HL-60 (cell line): ENCODE measurements at regions not wholly inside any gene's neighbourhood (a gene's known extent, or its start where the extent isn't known, plus 50 kb on each side); places are given as distances from the start of the nearest gene placed in this dataset.
"Not testable (repeated sequence)": the region's sequence is repeated elsewhere in the genome, so short reads cannot be mapped to it uniquely, and the experiment has no call there.

Experiments
- DNase-seq, 2 experiments: peaks; one replicate each; pipeline ENCODE4 v3.0.0-alpha.2; 2010 to 2020; ENCODE audit warnings: low read depth in 1 of 2, low spot score in 1 of 2
- H3K27ac ChIP-seq: fragments of 250-450 bp; sonication (Bioruptor Pico); replicated peaks from 2 replicates; pipeline ENCODE4 v1.5.1; 2020; ENCODE audit warnings: mild to moderate bottlenecking, moderate library complexity
- H3K27me3 ChIP-seq: fragments of 250-450 bp; sonication (Bioruptor Pico); 2 replicates; pipeline ENCODE4 v1.5.1; 2021; ENCODE audit warnings: mild to moderate bottlenecking, moderate library complexity; ENCODE audit not compliant: insufficient read depth, poor library complexity, severe bottlenecking
- H3K4me3 ChIP-seq: replicated peaks from 2 replicates; pipeline ENCODE4 v1.5.1; 2011; ENCODE audit warnings: mild to moderate bottlenecking, control low read depth, low read length; ENCODE audit not compliant: insufficient read depth
- CTCF ChIP-seq: IDR thresholded peaks from one replicate; pipeline ENCODE4 v1.5.1; 2011; ENCODE audit warnings: low read length, control low read depth, inconsistent platforms; ENCODE audit not compliant: insufficient read depth
- GABPA ChIP-seq: IDR thresholded peaks from 2 replicates; pipeline ENCODE4 v1.6.1; 2012; ENCODE audit warnings: low read depth
- POLR2AphosphoS5 ChIP-seq: IDR thresholded peaks from 2 replicates; pipeline ENCODE4 v1.6.1; 2012; ENCODE audit warnings: low read depth
- SPI1 ChIP-seq: IDR thresholded peaks from 2 replicates; pipeline ENCODE4 v1.6.1; 2012; ENCODE audit warnings: low read depth, mild to moderate bottlenecking, borderline replicate concordance
- TF ChIP-seq, protein P1 (sequence below): IDR thresholded peaks from 2 replicates; pipeline ENCODE4 v1.6.1; 2012; ENCODE audit warnings: low read depth; ENCODE audit not compliant: insufficient replicate concordance

GRCh38 chr3:162702768-162703385, 1206.3 kb downstream of the OTOL1 start:
- no peak overlapping the region for H3K27ac ChIP-seq
- no peak for TF ChIP-seq GABPA
- TF ChIP-seq SPI1: no peak
- TF ChIP-seq, protein P1, sequence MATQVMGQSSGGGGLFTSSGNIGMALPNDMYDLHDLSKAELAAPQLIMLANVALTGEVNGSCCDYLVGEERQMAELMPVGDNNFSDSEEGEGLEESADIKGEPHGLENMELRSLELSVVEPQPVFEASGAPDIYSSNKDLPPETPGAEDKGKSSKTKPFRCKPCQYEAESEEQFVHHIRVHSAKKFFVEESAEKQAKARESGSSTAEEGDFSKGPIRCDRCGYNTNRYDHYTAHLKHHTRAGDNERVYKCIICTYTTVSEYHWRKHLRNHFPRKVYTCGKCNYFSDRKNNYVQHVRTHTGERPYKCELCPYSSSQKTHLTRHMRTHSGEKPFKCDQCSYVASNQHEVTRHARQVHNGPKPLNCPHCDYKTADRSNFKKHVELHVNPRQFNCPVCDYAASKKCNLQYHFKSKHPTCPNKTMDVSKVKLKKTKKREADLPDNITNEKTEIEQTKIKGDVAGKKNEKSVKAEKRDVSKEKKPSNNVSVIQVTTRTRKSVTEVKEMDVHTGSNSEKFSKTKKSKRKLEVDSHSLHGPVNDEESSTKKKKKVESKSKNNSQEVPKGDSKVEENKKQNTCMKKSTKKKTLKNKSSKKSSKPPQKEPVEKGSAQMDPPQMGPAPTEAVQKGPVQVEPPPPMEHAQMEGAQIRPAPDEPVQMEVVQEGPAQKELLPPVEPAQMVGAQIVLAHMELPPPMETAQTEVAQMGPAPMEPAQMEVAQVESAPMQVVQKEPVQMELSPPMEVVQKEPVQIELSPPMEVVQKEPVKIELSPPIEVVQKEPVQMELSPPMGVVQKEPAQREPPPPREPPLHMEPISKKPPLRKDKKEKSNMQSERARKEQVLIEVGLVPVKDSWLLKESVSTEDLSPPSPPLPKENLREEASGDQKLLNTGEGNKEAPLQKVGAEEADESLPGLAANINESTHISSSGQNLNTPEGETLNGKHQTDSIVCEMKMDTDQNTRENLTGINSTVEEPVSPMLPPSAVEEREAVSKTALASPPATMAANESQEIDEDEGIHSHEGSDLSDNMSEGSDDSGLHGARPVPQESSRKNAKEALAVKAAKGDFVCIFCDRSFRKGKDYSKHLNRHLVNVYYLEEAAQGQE: no peak
- TF ChIP-seq POLR2AphosphoS5: no peak
- no peak for TF ChIP-seq CTCF

GRCh38 chr3:162704238-162704637, 1207.6 kb downstream of the OTOL1 start:
- Histone ChIP-seq H3K27ac (no peak overlapping the region), H3K4me3 (no peak overlapping the region), H3K27me3 (no peaks in the 10 kb centered on the region)
- TF ChIP-seq SPI1: no peak
- TF ChIP-seq, protein P1: no peak
- no peak for TF ChIP-seq GABPA
- no peak for TF ChIP-seq POLR2AphosphoS5
- no peak for TF ChIP-seq CTCF
- no peak for DNase-seq

More at GRCh38 chr3:162702768-162703385, 1206.3 kb downstream of the OTOL1 start:
- DNase-seq: no peak
- no peaks in the 10 kb centered on the region for H3K27me3 ChIP-seq
- no peak overlapping the region for H3K4me3 ChIP-seq

DNA sequence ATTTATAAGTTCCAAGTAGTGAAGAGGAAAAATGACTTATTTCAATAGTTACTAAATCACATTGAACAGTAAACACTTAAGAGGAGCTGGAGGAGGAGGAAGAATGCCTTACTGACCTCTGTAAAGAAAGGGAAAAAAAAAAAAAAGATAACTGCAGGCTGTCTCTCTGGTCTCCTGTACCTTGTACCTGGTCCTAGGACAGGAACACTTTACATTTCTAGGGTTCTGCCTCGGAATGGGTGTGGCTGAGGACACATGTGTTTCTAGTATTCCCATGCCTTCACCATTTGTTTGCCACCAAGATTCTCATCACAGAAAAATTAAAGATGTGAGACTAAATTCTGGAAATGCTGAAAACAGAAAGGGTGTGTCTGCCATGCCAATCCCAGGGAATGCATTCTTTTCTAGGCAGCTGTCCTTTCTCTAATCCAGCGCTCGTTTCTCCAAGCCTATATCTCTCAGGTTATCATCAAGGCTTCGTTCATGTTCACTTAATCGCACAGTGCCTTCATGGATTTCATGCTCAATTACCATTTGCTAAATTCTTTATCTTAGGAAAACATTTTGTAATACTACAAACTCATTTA, 1208.3 kb downstream of the OTOL1 start:
- no peak for TF ChIP-seq CTCF
- no peak for TF ChIP-seq POLR2AphosphoS5
- no peak for TF ChIP-seq SPI1
- no peak for TF ChIP-seq GABPA
- TF ChIP-seq, protein P1: no peak
- H3K4me3 ChIP-seq: no peak overlapping the region
- no peak overlapping the region for H3K27ac ChIP-seq
- DNase-seq: no peak
- no peaks in the 10 kb centered on the region for H3K27me3 ChIP-seq

GRCh38 chr3:162708394-162708793, 1211.8 kb downstream of the OTOL1 start:
- H3K27me3 ChIP-seq, H3K4me3 ChIP-seq, DNase-seq, H3K27ac ChIP-seq: not testable (repeated sequence)

- H3K27ac ChIP-seq, DNase-seq: not testable (repeated sequence)
Observed at GRCh38 chr3:162708942-162709706, 1212.5 kb downstream of the OTOL1 start.

More at GRCh38 chr3:162708942-162709706, 1212.5 kb downstream of the OTOL1 start:
- not testable (repeated sequence) for H3K27me3 ChIP-seq, H3K4me3 ChIP-seq
